ENCODE measurements at regions not wholly inside any gene's neighbourhood (a gene's known extent, or its start where the extent isn't known, plus 50 kb on each side); places are given as distances from the start of the nearest gene placed in this dataset.
A peak's percentile ranks its signal among the peaks of the same experiment; 100 is the strongest.

DNA sequence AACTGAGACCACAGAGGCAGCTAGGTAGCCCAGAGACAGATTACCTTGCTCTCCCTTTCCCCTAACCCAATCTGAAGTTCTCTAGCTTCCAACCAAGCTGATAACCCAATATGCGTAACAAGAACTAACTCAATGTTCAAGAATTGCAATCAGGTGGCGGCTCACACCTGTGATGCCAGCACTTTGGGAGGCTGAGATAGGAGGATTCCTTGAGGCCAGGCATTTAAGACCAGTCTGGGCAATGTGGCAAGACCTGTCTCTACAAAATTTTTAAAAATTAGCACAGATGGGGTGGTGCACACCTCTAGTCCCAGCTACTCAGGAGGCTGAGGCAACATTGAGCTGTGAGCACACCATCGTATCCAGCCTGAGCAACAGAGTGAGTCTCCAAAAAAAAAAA, 86.7 kb upstream of the IPO5 start:
- DNase-seq (ENCODE audit: low read depth), result no peak
- no peak overlapping the region for H3K4me3 ChIP-seq (ENCODE audit: low read length)
- TF ChIP-seq CTCF (conservative IDR thresholded peaks at IDR 0.05; ENCODE audit: low read depth, low read length), result no peak

DNA sequence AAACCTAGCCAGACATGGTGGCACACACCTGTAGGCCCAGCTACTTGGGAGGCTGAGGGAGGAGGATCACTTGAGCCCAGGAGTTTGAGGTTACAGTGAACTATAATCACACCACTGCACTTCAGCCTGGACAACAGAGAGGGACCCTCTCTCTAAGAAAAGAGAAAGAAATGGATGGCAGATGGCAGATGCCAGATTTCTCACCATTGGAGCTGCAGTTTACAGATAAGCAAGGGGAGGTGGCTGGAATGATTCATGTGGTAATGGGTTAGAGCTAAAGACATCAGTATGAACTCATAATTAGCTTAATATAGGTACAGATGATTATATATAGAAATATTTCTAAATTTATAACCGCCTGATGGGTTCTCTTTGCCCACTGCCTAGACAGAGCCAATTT, 80.1 kb upstream of the IPO5 start:
- H3K4me3 ChIP-seq (ENCODE audit: low read length), result no peak overlapping the region
- DNase-seq (ENCODE audit: low read depth), result no peak
- no peak for TF ChIP-seq CTCF (conservative IDR thresholded peaks at IDR 0.05; ENCODE audit: low read depth, low read length)

DNA sequence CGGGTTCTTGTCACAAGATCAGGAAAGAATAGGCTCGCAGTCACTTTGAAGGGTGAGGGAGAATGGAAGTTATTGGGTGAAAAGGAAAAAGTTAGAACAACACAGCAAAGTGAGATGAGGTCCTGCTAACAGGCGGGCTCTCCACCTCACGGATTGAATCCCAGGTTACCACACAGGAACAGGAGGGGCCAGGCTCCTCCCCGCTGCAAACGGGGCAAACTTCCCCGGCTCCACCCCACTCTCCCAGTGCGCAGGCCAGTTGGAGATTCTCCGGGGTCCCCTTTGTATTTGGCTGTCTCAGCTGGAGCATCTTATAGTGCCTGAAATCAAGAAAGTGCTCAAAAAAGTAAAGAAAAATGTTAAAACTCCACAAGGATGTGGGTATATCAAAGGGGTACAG, 78.3 kb upstream of the IPO5 start:
- TF ChIP-seq CTCF (conservative IDR thresholded peaks at IDR 0.05; ENCODE audit: low read depth, low read length), result no peak
- no peak for DNase-seq (ENCODE audit: low read depth)

DNA sequence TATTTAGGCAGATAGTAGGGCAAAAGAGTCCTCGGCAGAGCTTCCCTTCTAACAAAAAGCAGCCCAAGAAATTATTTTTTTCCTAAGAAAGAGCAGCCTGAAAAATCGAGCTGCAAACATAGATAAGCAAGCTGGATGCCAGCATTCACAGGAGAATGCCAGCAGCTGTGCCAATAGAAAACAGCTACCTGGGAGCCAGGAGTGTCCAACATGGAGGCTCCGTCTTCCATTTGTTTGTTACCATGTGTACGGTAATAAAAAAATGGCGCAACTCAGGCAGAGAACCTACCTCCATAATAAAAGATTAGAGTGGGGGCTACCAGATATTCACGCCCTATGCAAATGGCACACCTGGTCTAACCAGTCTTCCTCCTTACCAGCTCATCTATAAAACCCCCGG, 77.6 kb upstream of the IPO5 start:
- no peak overlapping the region for H3K4me3 ChIP-seq (ENCODE audit: low read length)
- no peak for TF ChIP-seq CTCF (conservative IDR thresholded peaks at IDR 0.05; ENCODE audit: low read depth, low read length)
- no peak for DNase-seq (ENCODE audit: low read depth)

More for the DNA sequence above, 78.3 kb upstream of the IPO5 start:
- H3K4me3 ChIP-seq (ENCODE audit: low read length), result no peak overlapping the region

DNA sequence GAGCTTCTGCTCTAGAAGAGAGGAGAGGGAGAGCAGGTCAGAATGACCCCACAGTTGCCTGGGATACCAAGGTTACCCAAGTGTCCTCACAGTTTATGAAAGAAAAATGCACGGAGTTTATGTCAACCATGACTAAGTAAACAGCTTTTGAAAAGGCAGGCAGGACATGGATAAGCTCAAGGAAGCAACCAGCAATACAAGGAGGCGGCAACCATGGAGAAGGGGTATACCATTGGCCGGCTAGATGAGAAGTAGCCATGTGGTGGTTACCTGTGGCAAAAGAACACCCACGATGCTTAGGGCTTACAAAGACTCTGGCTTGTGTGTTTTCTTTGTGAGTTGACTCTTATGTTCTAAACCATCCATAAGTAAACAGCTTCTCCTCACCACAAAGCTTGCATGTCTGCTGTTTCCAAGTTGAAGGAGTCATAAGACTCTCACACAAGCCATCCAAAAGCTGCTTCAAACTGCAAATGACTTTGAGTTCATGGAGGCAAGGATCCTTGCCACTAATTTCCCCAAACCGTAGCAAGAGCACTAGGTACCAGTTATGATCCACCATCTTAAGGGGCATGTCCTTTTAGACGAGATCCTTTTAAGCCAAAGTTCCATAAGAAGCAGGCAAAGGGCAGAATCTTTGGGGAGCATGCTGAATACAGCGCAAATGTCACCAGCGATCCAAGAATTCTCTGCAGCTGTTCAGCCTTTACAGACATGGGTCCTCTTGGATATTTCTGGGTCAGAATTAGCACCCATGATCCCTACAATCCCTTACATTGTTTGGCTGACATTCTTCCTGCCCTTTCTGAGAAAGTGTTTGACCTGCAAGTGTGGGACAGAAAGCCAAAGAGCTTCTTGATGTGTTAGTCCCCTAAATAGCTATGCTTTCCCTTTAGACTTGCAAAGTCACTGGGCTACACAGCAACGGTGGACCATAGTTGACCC, 74.8 kb upstream of the IPO5 start:
- DNase-seq (ENCODE audit: low read depth), result no peak
- TF ChIP-seq CTCF (conservative IDR thresholded peaks at IDR 0.05; ENCODE audit: low read depth, low read length), result no peak
- H3K4me3 ChIP-seq (ENCODE audit: low read length), result no peak overlapping the region

- no peak for TF ChIP-seq CTCF (conservative IDR thresholded peaks at IDR 0.05; ENCODE audit: low read depth, low read length)
- H3K4me3 ChIP-seq (ENCODE audit: low read length), result no peak overlapping the region
- peak; percentile 16 for DNase-seq (ENCODE audit: low read depth)
Observed at GRCh38 chr13:97879646-97880310, 73.7 kb upstream of the IPO5 start.

GRCh38 chr13:97880311-97880675, 73.2 kb upstream of the IPO5 start:
- no peak for TF ChIP-seq CTCF (conservative IDR thresholded peaks at IDR 0.05; ENCODE audit: low read depth, low read length)
- no peak for DNase-seq (ENCODE audit: low read depth)
- H3K4me3 ChIP-seq (ENCODE audit: low read length), result no peak overlapping the region

Data from retinal pigment epithelial cell (primary cell).